Naive thymus-derived CD8-positive, alpha-beta T cell (primary cell): ENCODE measurements at regions not wholly inside any gene's neighbourhood (a gene's known extent, or its start where the extent isn't known, plus 50 kb on each side); places are given as distances from the start of the nearest gene placed in this dataset.

Experiments
- ATAC-seq, 2 donors: fragments of 150-1000 bp; cut with Tn5 transposase in 1 of 2; sonication (Bioruptor Pico), chemical (Tn5 transposase) in 1 of 2; 1 replicate in 1 of 2; 2 replicates in 1 of 2; pipeline ENCODE4 v1.10.0; 2021; ENCODE audit warnings: mild to moderate bottlenecking in 2 of 2, moderate library complexity in 2 of 2
- POLR2A ChIA-PET: fragments of 350-600 bp; sonication (Branson Sonifier 250); formaldehyde crosslinking; loops from one replicate; lab custom pipeline; 2021; ENCODE audit warnings: antibody characterized with exemption; lab: Charles Lee
- DNase-seq, 10 donors: peaks; one replicate each; pipeline versions ENCODE4 v3.0.0 to v3.0.0-alpha.2; 2020 to 2022
- H3K27ac Mint-ChIP-seq, 10 donors: one replicate each; pipeline ENCODE4 v1.8.0; 2020 to 2022; ENCODE audit warnings: mild to moderate bottlenecking in 10 of 10, mixed read lengths in 10 of 10, moderate library complexity in 4 of 10, inconsistent platforms in 1 of 10
- H3K27me3 Mint-ChIP-seq, 5 donors: one replicate each; pipeline ENCODE4 v1.8.0; 2021 to 2022; ENCODE audit warnings: mixed read lengths in 5 of 5
- H3K36me3 Mint-ChIP-seq, 3 donors: one replicate each; pipeline ENCODE4 v1.8.0; 2020 to 2022; ENCODE audit warnings: mixed read lengths in 3 of 3, mild to moderate bottlenecking in 2 of 3, inconsistent platforms in 1 of 3
- H3K4me1 Mint-ChIP-seq, 4 donors: one replicate each; pipeline ENCODE4 v1.8.0; 2021 to 2022; ENCODE audit warnings: mixed read lengths in 4 of 4
- H3K4me3 Mint-ChIP-seq, 10 donors: one replicate each; pipeline ENCODE4 v1.8.0; 2020 to 2022; ENCODE audit warnings: mild to moderate bottlenecking in 10 of 10, mixed read lengths in 10 of 10, moderate library complexity in 6 of 10, inconsistent platforms in 1 of 10
- H3K9me3 Mint-ChIP-seq, 9 donors: one replicate each; pipeline ENCODE4 v1.8.0; 2020 to 2022; ENCODE audit warnings: mixed read lengths in 9 of 9, mild to moderate bottlenecking in 3 of 9, inconsistent platforms in 1 of 9, moderate library complexity in 1 of 9

DNA sequence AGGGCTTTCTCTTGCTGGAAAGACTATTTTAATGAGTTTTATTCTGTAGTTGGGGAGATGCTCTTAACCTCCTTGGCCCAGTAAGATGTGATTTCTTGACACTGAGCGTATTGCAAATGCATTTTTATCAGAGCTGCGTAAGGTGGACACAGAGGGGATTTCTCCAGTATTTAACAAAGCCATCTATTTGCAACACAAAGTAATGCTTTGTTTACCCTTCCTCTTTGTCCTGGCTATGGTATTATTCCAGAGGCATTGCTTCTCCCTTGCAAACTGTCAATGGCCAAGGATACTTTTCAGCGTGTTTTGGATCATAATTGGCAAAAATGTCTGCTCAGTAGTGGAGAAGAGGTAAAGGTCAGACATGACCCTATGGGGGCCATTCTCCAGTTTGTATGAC, 90.8 kb upstream of the PIK3C3 start:
- Mint-ChIP-seq H3K4me3 (no peak overlapping the region), H3K36me3 (no peaks in the 10 kb centered on the region), H3K9me3 (no peaks in the 10 kb centered on the region), H3K27me3 (peaks cover 3 to 10% (median 8%) of the 10 kb centered on the region in 5 donors), H3K4me1 (no peaks in the 10 kb centered on the region), H3K27ac (no peak overlapping the region)
- ATAC-seq (no peak), DNase-seq (no peak)
- POLR2A ChIA-PET: no interaction called here

DNA sequence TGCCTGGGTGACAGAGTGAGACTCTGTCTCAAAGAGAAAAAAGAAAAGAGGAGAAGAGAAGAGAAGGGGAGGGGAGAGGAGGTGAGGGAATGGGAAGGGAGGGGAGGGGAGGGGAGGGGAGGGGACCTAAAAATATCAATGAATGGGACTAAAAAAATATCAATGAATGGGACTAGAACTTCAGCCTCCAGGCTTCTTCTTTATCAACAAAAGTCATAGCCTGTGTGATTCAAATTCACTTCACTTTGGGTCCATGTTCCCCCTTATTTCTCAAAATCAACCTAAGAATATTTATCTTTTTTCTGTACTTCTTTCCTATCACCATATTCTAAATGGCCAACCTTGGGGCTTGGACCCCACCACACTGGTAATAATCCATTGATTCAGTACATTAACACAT, 92.1 kb upstream of the PIK3C3 start:
- DNase-seq: no peak
- POLR2A ChIA-PET: no interaction called here
- H3K9me3 Mint-ChIP-seq: no peaks in the 10 kb centered on the region
- H3K27me3 Mint-ChIP-seq: peaks cover 3 to 8% (median 6%) of the 10 kb centered on the region in 5 donors
- no peaks in the 10 kb centered on the region for H3K36me3 Mint-ChIP-seq
- no peaks in the 10 kb centered on the region for H3K4me1 Mint-ChIP-seq
- H3K4me3 Mint-ChIP-seq: no peak overlapping the region
- ATAC-seq: no peak
- no peak overlapping the region for H3K27ac Mint-ChIP-seq

DNA sequence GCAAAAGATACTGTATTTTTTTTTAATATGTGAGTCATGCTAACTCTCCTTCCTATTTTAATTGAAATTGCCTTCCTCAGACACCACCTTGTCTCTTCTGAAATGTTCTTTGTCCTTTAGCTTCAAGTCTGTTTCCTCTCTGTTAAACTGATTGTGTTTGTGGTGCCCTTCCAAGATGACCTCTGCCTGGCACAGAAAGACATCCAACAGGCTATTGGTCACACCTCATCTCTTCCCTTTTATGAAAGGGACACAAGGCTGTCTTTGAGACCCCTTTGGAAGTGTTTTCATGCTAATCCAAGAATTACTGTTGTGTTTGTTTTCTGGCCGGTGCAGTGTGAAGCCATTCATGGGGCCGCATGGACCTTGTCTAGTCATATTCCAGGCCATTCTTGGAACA, 94.0 kb upstream of the PIK3C3 start:
- H3K27me3 Mint-ChIP-seq: peaks cover 3 to 8% (median 6%) of the 10 kb centered on the region in 5 donors
- DNase-seq (no peak), ATAC-seq (no peak)
- POLR2A ChIA-PET: no interaction called here
- no peak overlapping the region for H3K27ac Mint-ChIP-seq
- no peaks in the 10 kb centered on the region for H3K4me1 Mint-ChIP-seq
- no peaks in the 10 kb centered on the region for H3K36me3 Mint-ChIP-seq
- H3K9me3 Mint-ChIP-seq: no peaks in the 10 kb centered on the region
- no peak overlapping the region for H3K4me3 Mint-ChIP-seq

DNA sequence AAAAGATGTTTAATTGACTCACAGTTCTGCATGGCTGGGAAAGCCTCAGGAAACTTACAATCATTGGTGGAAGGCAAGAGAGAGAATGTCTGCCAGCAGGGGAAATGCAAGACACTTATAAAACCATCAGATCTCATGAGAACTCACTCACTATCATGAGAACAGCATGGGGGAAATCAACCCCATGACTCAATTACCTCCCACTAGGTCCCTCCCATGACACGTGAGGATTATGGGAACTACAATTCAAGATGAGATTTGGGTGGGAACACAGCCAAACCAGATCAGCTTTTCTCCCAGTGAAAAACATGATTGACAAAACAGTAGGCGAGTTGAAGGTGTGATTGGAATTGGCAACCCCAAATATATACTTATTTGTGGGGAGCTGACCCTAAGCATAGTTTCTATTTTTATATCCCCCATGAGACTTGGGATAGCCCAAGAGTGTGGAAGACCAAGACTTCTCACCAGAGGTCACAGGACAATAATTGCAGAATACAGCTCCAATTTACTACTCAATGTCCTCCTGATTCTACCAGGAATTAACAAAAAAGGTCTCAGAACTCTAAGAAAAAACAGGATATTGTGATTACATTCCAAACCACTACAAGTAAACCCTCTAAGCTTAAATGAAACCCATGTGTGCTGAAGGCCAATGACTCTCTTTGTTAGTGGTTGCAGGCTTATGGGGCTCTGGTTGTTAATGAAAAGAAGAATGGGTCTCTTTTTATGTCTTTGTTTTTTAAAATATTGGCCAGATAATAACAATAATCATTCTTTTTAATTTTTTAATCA, 96.1 kb upstream of the PIK3C3 start:
- H3K27me3 Mint-ChIP-seq: peaks cover 3 to 17% (median 8%) of the 10 kb centered on the region in 5 donors
- POLR2A ChIA-PET: no interaction called here
- DNase-seq: no peak
- no peaks in the 10 kb centered on the region for H3K36me3 Mint-ChIP-seq
- no peaks in the 10 kb centered on the region for H3K4me1 Mint-ChIP-seq
- no peak overlapping the region for H3K4me3 Mint-ChIP-seq
- no peaks in the 10 kb centered on the region for H3K9me3 Mint-ChIP-seq
- no peak overlapping the region for H3K27ac Mint-ChIP-seq
- no peak for ATAC-seq

- no peaks in the 10 kb centered on the region for H3K4me1 Mint-ChIP-seq
- DNase-seq (no peak), ATAC-seq (no peak)
- POLR2A ChIA-PET: no interaction called here
- no peak overlapping the region for H3K27ac Mint-ChIP-seq
- H3K4me3 Mint-ChIP-seq: no peak overlapping the region
- peaks cover 0 to 19% (median 6%) of the 10 kb centered on the region in 5 donors for H3K27me3 Mint-ChIP-seq
- no peaks in the 10 kb centered on the region for H3K36me3 Mint-ChIP-seq
- peaks cover 0 to 2% (median 0%) of the 10 kb centered on the region in 9 donors for H3K9me3 Mint-ChIP-seq
These were observed 101.8 kb upstream of the PIK3C3 start for GRCh38 chr18:41853280-41853679.

GRCh38 chr18:41850781-41851180, 104.3 kb upstream of the PIK3C3 start:
- Mint-ChIP-seq H3K9me3 (peaks cover 0 to 2% (median 0%) of the 10 kb centered on the region in 9 donors), H3K36me3 (no peaks in the 10 kb centered on the region), H3K27ac (no peak overlapping the region), H3K4me3 (no peak overlapping the region), H3K27me3 (peaks cover 0 to 32% (median 9%) of the 10 kb centered on the region in 5 donors), H3K4me1 (no peaks in the 10 kb centered on the region)
- DNase-seq: no peak
- POLR2A ChIA-PET: no interaction called here
- no peak for ATAC-seq

DNA sequence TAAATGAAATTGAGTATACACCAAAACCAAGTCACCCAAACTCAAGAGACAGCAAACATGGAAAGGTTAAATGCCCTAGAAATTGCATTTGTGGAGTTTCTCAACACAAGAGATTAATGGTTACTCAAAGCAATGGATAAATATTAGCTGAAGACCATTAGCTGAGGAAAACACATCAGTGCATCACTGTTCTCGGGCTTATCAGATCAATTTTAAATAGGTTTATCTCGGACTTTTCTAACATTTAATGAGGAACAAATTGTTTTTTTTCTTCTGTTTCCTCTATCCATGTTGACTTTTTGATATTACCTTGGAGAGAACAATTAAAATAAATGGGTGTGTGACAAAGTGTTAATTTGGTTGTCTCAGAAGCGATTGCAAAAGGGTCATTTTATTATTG, 105.4 kb upstream of the PIK3C3 start:
- POLR2A ChIA-PET: no interaction called here
- Mint-ChIP-seq H3K4me1 (no peaks in the 10 kb centered on the region), H3K27ac (no peak overlapping the region), H3K36me3 (no peaks in the 10 kb centered on the region), H3K4me3 (no peak overlapping the region), H3K27me3 (peaks cover 3 to 23% (median 7%) of the 10 kb centered on the region in 5 donors), H3K9me3 (peaks cover 0 to 2% (median 0%) of the 10 kb centered on the region in 9 donors)
- ATAC-seq: no peak
- no peak for DNase-seq

DNA sequence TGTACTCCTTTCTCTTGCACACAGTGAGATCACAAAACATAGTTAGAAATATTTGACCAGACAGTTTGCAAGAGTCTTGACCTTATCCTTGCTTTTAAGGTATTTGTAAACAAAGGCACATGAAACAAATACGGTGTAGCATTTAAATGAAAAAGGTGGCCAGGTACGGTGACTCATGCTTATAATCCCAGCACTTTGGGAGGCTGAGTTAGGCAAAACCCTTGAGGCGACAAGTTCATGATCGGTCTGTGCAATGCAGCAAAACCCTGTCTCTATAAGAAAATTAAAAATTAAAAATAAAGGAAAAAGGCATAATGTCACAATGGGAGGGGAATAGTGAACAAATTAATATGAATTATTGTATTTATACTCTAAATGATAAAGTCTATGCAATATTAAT, 109.5 kb upstream of the PIK3C3 start:
- Mint-ChIP-seq H3K36me3 (no peaks in the 10 kb centered on the region), H3K27ac (no peak overlapping the region), H3K27me3 (peaks cover 3 to 17% (median 11%) of the 10 kb centered on the region in 5 donors), H3K4me3 (no peak overlapping the region), H3K9me3 (peaks cover 0 to 7% (median 0%) of the 10 kb centered on the region in 9 donors), H3K4me1 (no peaks in the 10 kb centered on the region)
- no peak for DNase-seq
- no peak for ATAC-seq
- POLR2A ChIA-PET: no interaction called here

DNA sequence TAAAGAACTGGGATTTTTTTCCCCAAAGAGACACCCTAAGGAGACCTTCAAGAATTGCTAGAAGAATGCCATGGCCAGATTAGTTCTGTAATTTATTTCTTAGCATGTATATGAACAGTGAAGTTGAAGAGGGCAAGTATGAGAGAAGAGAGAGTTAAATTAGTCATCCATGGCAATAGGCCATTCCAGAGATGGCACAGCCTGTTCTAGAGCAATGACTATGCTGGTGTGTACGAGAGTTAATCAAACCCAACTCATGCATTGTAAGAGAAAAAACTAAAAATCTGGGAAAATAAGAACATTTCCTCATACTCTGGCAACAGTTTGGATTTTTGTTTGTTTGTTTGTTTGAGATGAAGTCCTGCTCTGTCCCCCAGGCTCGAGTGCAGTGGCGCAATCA, 112.1 kb upstream of the PIK3C3 start:
- DNase-seq (no peak), ATAC-seq (no peak)
- no peak overlapping the region for H3K4me3 Mint-ChIP-seq
- no peaks in the 10 kb centered on the region for H3K4me1 Mint-ChIP-seq
- H3K36me3 Mint-ChIP-seq: no peaks in the 10 kb centered on the region
- peaks cover 0 to 7% (median 0%) of the 10 kb centered on the region in 9 donors for H3K9me3 Mint-ChIP-seq
- POLR2A ChIA-PET: no interaction called here
- H3K27me3 Mint-ChIP-seq: peaks cover 3 to 17% (median 12%) of the 10 kb centered on the region in 5 donors
- H3K27ac Mint-ChIP-seq: no peak overlapping the region

DNA sequence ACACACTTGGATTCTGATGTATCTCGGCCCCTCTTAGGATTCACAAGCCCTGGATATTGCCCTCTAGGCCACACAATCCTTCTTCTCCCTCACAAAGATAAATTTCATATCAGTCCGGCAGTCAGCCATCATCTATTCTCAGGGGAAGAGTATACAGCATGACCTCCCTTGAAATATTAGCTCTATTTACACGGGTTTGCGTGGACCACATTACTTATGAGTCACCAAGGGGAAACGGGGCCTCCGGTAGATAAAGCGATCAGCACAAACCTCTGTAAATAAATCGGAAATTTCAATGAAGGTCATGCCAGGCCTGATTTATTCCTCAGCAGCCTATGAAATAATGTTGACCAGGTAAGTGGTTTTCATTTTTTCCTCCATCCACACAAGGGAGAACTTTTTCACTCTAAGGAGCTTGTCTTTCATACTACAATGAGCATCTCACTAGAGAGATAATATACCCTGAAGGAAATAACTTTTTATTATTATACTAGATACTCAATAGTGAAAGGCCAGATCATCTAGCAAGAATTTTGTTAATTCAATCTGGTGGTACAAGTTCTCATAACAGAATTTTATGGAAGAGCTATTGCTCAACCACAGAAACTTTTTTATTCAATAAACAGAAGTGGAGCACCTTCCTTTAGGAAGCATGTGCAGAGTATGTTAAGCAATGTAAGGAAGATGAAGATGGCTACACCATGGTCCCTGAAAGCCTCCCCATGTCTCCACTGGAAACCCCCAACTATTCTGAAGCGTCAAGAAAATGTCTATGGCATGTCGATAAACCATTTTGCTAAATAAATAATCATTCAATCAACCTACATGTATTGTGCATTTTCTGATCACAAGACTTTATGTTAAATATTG, 125.2 kb upstream of the PIK3C3 start:
- DNase-seq: no peak
- H3K36me3 Mint-ChIP-seq: no peaks in the 10 kb centered on the region
- H3K27me3 Mint-ChIP-seq: peaks cover 0 to 8% (median 2%) of the 10 kb centered on the region in 5 donors
- H3K4me3 Mint-ChIP-seq: no peak overlapping the region
- no peak overlapping the region for H3K27ac Mint-ChIP-seq
- H3K4me1 Mint-ChIP-seq: no peaks in the 10 kb centered on the region
- POLR2A ChIA-PET: no interaction called here
- no peak for ATAC-seq
- H3K9me3 Mint-ChIP-seq: no peaks in the 10 kb centered on the region

DNA sequence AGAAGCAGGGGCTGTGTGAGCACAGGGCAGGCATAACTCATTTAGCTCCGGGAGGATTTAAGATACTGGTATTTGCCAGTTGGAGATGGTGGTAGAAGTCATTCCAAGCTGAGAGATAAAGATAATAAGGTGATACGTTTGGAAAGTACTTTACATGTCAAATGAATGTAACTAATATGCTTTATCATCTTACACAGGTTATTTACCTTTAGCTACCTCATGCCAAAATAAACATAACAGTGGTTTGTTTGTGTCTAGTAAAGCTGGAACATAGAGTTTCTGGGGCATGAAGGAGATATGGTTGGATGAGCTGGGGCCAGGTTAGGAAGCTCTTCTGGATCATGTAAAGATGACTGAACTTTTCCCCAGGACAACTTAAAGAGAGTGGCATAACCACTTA, 126.9 kb upstream of the PIK3C3 start:
- Mint-ChIP-seq H3K4me1 (no peaks in the 10 kb centered on the region), H3K9me3 (no peaks in the 10 kb centered on the region), H3K27ac (no peak overlapping the region), H3K36me3 (no peaks in the 10 kb centered on the region), H3K4me3 (no peak overlapping the region), H3K27me3 (peaks cover 0 to 8% (median 2%) of the 10 kb centered on the region in 5 donors)
- ATAC-seq: no peak
- DNase-seq: no peak
- POLR2A ChIA-PET: no interaction called here

GRCh38 chr18:41820784-41821183, 134.2 kb upstream of the PIK3C3 start:
- Mint-ChIP-seq H3K27ac (no peak overlapping the region), H3K4me3 (no peak overlapping the region), H3K9me3 (peaks cover 0 to 2% (median 0%) of the 10 kb centered on the region in 9 donors), H3K36me3 (no peaks in the 10 kb centered on the region), H3K27me3 (peaks cover 0 to 4% (median 3%) of the 10 kb centered on the region in 5 donors), H3K4me1 (no peaks in the 10 kb centered on the region)
- DNase-seq (no peak), ATAC-seq (no peak)
- POLR2A ChIA-PET: no interaction called here
